HG03575 (cell line): ENCODE measurements at regions not wholly inside any gene's neighbourhood (a gene's known extent, or its start where the extent isn't known, plus 50 kb on each side); places are given as distances from the start of the nearest gene placed in this dataset.

Experiments used
- ATAC-seq: cut with Tn5 transposase; IDR thresholded peaks from one replicate; pipeline ENCODE4 v1.9.1; 2021; ENCODE audit not compliant: unreplicated experiment, insufficient number of reproducible peaks, low FRiP score; ENCODE audit errors: extremely low read depth

DNA sequence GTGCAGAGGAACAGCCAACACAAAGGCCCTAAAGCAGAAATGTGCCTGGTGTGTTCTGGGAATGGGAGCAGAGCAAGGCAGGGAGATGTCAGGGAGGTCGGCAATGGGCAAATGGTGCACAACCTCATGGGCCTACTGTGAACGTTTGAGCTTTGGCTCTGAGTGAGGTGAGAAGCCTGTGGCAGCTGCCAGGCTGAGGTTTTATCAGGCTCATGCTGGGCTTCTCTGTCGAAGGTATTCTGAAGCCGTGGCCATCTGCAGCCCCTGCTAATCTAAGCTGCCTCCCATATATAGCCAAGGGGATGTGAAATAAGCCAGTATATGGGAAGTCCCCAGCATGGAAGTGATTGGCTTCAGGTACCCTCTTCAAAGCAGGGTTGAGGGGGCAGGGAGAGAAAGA, 193.3 kb downstream of the SLC4A3 start:
- no peak for ATAC-seq

- no peak for ATAC-seq
Measured at GRCh38 chr2:219823574-219823973, 196.1 kb downstream of the SLC4A3 start.

DNA sequence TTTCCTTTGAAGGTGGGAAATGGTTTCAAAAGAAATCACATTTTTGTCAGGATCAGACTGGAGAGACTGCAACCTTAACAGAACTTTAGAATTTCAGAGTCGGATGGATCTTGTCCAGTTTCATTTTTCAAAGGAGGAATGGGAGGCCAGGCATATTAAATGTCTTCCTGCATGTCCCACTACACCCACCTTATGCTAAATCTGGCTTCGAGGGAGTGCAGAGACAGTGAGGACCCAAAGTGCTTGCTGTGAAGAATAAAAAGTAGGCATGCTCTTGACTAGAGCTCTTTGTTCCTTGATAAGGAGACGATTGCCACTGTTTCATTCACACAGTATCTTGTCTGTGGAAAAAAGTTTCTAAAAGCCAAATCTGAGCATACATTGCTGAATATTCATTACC, 197.6 kb downstream of the SLC4A3 start:
- no peak for ATAC-seq

GRCh38 chr2:219828127-219828526, 200.7 kb downstream of the SLC4A3 start:
- no peak for ATAC-seq

GRCh38 chr2:219829667-219830352, 202.4 kb downstream of the SLC4A3 start:
- no peak for ATAC-seq

- ATAC-seq = no peak
Measured at GRCh38 chr2:219830353-219830738, 202.9 kb downstream of the SLC4A3 start.

DNA sequence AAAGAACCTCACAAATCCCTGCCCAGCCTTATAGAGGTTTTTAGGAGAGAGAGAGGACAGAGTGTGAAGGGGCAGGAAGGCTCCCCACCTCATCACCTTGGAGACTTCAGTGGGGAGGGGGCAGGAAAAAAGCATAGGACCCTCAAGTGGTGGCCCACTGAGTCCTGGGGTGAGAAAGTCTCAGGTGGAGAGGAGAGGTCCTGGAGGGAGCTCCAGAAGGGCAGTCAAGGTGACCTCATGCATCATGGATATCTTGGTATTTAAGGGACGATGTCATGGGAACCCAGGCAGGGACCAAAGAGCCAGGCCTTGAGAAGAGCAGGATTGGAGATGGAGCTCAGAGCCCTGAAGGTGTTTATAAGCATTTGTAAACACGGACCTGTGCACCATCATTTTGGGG, 204.5 kb downstream of the SLC4A3 start:
- ATAC-seq = no peak

- ATAC-seq = no peak
Measured at GRCh38 chr2:219832904-219833303, 205.5 kb downstream of the SLC4A3 start.

DNA sequence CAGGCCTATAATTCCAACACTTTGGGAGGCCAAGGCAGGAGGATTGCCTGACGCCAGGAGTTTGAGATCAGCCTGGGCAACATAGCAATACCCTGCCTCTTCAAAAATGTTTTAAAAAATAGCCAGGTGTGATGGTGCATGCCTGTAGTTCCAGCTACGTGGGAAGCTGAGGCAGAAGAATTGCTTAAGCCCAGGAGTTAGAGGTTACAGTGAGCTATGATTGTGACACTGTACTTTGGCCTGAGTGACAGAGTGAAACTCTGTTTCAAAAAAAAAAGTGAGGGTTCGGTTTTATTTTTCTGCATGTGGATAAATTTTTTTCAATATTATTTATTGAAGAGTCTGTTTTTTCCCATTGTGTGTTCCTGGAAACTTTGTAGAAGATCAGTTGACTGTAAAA, 208.1 kb downstream of the SLC4A3 start:
- no peak for ATAC-seq

- ATAC-seq = no peak
Measured at GRCh38 chr2:219836647-219837177, 209.3 kb downstream of the SLC4A3 start.

DNA sequence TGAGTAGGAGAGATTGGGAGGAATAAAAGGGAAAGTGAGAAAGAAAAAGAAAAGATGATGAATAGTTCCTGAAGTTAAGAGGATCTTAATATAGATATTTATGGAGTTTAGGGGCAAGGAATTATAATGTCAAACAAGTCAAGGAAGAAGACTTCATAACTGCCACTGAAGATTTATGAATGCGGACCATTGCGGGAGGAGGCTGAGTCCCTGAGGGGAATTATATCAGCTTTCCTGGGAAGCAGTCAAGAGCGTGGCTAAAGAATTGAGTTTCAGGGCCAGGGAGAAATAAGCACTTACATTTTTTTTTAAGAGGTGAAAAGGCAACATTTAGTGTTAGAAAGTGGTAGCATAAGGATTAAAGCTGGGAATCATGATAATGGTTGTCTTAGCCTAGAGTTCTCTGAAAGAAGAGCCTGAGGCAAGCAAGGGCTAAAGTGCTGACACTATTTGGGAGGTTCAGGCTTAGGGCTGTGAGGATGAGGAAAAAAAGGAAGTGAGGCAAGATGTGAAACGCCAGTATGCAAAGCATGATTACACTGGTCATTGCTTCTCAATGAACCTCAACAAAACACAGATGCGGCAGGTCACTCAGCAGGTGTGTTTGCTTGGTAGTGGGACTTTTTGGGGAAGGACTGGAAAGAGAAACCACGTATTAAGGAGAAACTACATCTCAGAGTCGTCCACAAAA, 217.1 kb downstream of the SLC4A3 start:
- no peak for ATAC-seq

- ATAC-seq = no peak
Measured at GRCh38 chr2:219848882-219849281, 221.5 kb downstream of the SLC4A3 start.

DNA sequence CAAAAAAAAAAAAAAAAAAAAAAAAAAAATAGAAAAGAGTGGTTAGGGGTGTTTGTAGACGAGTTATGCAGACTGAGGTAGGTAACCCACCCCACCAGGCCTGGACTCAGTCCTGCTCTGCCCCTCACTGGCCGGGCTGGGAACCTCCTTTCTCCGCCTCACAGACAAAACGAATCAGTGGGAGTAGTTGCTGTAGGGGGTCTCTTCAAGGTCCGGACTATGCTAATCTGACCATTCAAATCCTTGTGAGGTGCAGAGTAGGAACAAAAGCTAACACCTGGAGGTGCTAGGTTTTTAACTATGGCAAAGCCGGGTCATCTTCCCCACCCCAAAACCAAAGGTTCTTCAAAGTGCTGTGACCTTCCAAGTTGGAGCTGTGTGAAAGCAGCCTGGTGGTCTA, 223.7 kb downstream of the SLC4A3 start:
- ATAC-seq = no peak

GRCh38 chr2:219851801-219852481, 224.5 kb downstream of the SLC4A3 start:
- no peak for ATAC-seq

GRCh38 chr2:219852626-219853025, 225.2 kb downstream of the SLC4A3 start:
- no peak for ATAC-seq

DNA sequence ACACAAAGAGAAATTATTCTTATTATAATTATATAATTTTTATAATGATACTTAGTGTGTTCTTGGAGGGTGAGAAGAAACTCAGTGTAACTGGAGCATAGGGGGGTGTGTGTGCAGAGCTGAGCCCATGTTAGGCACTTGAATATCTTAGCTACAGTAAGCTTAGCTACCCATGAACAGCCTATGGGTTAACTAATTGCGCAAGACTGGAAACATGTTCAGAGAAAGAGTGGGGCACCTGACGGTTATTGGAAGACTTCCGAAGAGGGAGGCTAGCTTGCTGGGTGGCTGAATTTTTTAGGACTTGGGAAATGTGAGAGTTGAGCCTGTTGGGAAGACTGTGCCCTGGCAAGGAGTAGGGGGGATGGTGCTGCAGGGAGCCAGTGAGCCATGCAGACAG, 229.2 kb downstream of the SLC4A3 start:
- ATAC-seq = no peak

DNA sequence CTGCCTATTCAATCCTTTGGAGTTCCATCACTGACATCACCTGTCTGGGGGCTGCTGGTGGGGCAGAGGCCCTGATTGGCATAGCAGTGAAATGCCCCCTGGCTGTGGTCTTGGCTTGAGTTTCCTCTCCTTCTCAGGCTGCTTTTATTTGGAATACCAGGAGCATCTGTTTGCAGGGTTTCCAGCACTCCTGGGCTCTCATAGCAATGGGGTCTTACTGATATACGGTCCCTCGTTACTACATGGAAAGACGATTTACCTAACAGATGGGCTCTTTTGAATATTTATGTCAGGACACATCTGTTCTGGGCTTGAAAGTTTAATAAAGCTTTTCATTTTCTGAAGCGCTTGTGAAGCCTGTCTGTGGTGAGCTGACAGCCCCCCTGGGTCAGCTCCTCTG, 230.3 kb downstream of the SLC4A3 start:
- ATAC-seq = no peak

- no peak for ATAC-seq
Measured at GRCh38 chr2:219861307-219861706, 233.9 kb downstream of the SLC4A3 start.

DNA sequence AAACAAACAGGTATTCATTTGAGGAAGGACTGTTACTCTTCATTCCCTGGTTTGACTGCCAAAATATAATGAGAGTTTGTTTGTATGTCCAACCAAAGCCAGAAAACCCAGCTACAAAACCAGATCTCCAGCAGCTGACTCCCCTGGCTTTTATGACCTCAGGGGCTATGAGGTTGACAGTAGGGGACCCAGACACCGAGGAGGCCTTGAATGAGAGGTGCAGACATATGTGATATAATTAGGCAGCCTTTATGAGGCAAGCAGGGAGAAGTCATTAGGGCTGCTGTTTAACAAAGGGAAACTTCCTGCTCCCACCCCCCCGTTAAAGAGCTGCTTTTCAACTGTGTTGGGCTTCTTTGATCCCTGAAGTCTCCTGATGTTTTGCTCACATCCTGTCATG, 236.7 kb downstream of the SLC4A3 start:
- ATAC-seq = no peak

- ATAC-seq = no peak
Measured at GRCh38 chr2:219868635-219869034, 241.2 kb downstream of the SLC4A3 start.
